H1 (cell line): ENCODE measurements at regions not wholly inside any gene's neighbourhood (a gene's known extent, or its start where the extent isn't known, plus 50 kb on each side); places are given as distances from the start of the nearest gene placed in this dataset.

Source experiments
- CEBPB ChIP-seq: IDR thresholded peaks from 2 replicates; pipeline ENCODE4 v1.6.1; 2012; ENCODE audit warnings: low read depth, low read length
- JUND ChIP-seq: IDR thresholded peaks from 2 replicates; pipeline ENCODE4 v1.6.1; 2011; ENCODE audit warnings: mild to moderate bottlenecking, improper control_type of control experiment, low read length
- RNF2 ChIP-seq: fragments of 200-900, 300-1000 bp; sonication (generic); IDR thresholded peaks from 2 replicates; pipeline ENCODE4 v1.7.1; 2016; ENCODE audit warnings: borderline replicate concordance, low read depth, mild to moderate bottlenecking, antibody characterized with exemption, low read length; ENCODE audit not compliant: poor library complexity, severe bottlenecking; ENCODE audit errors: missing control alignments
- SIN3A ChIP-seq, 2 experiments: IDR thresholded peaks in 1 of 2; conservative IDR thresholded peaks in 1 of 2; 2 replicates each; pipeline ENCODE4 v1.6.1; 2011 to 2012; ENCODE audit warnings: low read length in 2 of 2, improper control_type of control experiment in 1 of 2, low read depth in 1 of 2, mild to moderate bottlenecking in 1 of 2
- SP2 ChIP-seq: IDR thresholded peaks from 2 replicates; pipeline ENCODE4 v1.6.1; 2012; ENCODE audit warnings: mild to moderate bottlenecking, low read length, inconsistent platforms
- TF ChIP-seq, protein P1 (sequence below): fragments of 300-600 bp; sonication (generic); IDR thresholded peaks from 2 replicates; pipeline ENCODE4 v1.7.1; 2012; ENCODE audit warnings: low read length, moderate library complexity, mild to moderate bottlenecking, inconsistent platforms; ENCODE audit not compliant: insufficient replicate concordance
- TF ChIP-seq, protein P2 (sequence below): IDR thresholded peaks from 2 replicates; pipeline ENCODE4 v1.6.1; 2012; ENCODE audit warnings: low read length, inconsistent platforms

DNA sequence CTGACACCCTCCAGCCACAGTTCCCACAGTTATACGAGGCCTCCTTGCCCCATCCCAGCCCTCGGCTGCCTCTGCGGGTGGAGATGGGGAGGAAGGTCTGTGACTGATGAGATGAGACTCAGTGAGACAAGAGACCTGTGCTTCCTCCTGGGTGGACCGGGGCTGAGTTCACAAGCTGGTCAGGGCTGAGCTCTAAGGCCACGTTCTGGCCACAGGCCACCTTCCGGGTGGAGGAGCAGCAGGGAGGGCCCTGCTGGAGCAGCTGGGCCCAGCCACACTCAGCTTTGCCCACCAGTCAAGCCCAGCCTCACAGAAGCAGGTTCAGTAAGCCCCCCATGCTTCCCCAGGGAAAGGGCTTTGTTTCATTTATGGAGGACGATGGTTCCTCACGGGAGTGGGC lies 214.7 kb downstream of the ANKRD30B start (continued):
- TF ChIP-seq, protein P1, sequence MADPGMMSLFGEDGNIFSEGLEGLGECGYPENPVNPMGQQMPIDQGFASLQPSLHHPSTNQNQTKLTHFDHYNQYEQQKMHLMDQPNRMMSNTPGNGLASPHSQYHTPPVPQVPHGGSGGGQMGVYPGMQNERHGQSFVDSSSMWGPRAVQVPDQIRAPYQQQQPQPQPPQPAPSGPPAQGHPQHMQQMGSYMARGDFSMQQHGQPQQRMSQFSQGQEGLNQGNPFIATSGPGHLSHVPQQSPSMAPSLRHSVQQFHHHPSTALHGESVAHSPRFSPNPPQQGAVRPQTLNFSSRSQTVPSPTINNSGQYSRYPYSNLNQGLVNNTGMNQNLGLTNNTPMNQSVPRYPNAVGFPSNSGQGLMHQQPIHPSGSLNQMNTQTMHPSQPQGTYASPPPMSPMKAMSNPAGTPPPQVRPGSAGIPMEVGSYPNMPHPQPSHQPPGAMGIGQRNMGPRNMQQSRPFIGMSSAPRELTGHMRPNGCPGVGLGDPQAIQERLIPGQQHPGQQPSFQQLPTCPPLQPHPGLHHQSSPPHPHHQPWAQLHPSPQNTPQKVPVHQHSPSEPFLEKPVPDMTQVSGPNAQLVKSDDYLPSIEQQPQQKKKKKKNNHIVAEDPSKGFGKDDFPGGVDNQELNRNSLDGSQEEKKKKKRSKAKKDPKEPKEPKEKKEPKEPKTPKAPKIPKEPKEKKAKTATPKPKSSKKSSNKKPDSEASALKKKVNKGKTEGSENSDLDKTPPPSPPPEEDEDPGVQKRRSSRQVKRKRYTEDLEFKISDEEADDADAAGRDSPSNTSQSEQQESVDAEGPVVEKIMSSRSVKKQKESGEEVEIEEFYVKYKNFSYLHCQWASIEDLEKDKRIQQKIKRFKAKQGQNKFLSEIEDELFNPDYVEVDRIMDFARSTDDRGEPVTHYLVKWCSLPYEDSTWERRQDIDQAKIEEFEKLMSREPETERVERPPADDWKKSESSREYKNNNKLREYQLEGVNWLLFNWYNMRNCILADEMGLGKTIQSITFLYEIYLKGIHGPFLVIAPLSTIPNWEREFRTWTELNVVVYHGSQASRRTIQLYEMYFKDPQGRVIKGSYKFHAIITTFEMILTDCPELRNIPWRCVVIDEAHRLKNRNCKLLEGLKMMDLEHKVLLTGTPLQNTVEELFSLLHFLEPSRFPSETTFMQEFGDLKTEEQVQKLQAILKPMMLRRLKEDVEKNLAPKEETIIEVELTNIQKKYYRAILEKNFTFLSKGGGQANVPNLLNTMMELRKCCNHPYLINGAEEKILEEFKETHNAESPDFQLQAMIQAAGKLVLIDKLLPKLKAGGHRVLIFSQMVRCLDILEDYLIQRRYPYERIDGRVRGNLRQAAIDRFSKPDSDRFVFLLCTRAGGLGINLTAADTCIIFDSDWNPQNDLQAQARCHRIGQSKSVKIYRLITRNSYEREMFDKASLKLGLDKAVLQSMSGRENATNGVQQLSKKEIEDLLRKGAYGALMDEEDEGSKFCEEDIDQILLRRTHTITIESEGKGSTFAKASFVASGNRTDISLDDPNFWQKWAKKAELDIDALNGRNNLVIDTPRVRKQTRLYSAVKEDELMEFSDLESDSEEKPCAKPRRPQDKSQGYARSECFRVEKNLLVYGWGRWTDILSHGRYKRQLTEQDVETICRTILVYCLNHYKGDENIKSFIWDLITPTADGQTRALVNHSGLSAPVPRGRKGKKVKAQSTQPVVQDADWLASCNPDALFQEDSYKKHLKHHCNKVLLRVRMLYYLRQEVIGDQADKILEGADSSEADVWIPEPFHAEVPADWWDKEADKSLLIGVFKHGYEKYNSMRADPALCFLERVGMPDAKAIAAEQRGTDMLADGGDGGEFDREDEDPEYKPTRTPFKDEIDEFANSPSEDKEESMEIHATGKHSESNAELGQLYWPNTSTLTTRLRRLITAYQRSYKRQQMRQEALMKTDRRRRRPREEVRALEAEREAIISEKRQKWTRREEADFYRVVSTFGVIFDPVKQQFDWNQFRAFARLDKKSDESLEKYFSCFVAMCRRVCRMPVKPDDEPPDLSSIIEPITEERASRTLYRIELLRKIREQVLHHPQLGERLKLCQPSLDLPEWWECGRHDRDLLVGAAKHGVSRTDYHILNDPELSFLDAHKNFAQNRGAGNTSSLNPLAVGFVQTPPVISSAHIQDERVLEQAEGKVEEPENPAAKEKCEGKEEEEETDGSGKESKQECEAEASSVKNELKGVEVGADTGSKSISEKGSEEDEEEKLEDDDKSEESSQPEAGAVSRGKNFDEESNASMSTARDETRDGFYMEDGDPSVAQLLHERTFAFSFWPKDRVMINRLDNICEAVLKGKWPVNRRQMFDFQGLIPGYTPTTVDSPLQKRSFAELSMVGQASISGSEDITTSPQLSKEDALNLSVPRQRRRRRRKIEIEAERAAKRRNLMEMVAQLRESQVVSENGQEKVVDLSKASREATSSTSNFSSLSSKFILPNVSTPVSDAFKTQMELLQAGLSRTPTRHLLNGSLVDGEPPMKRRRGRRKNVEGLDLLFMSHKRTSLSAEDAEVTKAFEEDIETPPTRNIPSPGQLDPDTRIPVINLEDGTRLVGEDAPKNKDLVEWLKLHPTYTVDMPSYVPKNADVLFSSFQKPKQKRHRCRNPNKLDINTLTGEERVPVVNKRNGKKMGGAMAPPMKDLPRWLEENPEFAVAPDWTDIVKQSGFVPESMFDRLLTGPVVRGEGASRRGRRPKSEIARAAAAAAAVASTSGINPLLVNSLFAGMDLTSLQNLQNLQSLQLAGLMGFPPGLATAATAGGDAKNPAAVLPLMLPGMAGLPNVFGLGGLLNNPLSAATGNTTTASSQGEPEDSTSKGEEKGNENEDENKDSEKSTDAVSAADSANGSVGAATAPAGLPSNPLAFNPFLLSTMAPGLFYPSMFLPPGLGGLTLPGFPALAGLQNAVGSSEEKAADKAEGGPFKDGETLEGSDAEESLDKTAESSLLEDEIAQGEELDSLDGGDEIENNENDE, result no peak
- TF ChIP-seq RNF2 (no peak), JUND (no peak), SP2 (no peak), CEBPB (no peak), SIN3A (conservative IDR thresholded peaks at IDR 0.05 in 1 of 2, IDR thresholded peaks at IDR 0.05 in 1 of 2; ENCODE audit: low read depth in 1 of 2, low read length in 2 of 2) (no peak)
- TF ChIP-seq, protein P2, sequence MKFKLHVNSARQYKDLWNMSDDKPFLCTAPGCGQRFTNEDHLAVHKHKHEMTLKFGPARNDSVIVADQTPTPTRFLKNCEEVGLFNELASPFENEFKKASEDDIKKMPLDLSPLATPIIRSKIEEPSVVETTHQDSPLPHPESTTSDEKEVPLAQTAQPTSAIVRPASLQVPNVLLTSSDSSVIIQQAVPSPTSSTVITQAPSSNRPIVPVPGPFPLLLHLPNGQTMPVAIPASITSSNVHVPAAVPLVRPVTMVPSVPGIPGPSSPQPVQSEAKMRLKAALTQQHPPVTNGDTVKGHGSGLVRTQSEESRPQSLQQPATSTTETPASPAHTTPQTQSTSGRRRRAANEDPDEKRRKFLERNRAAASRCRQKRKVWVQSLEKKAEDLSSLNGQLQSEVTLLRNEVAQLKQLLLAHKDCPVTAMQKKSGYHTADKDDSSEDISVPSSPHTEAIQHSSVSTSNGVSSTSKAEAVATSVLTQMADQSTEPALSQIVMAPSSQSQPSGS, result no peak
